B cell (primary cell): ENCODE measurements at regions not wholly inside any gene's neighbourhood (a gene's known extent, or its start where the extent isn't known, plus 50 kb on each side); places are given as distances from the start of the nearest gene placed in this dataset.

Source experiments
- ATAC-seq: fragments of 200-7000 bp; cut with Tn5 transposase; one replicate; pipeline ENCODE4 v1.10.0; 2021; ENCODE audit warnings: low read depth, mild to moderate bottlenecking, moderate number of reproducible peaks, moderate library complexity
- CTCF ChIA-PET: fragments of 350-600 bp; sonication (Branson Sonifier 250); formaldehyde crosslinking; loops from one replicate; lab custom pipeline; 2021; ENCODE audit warnings: antibody characterized with exemption, inconsistent platforms; lab: Charles Lee
- POLR2A ChIA-PET: fragments of 350-600 bp; sonication (Branson Sonifier 250); formaldehyde crosslinking; loops from one replicate; lab custom pipeline; 2021; ENCODE audit warnings: antibody characterized with exemption; lab: Charles Lee
- DNase-seq: peaks from one replicate; pipeline ENCODE4 v3.0.0; 2013
- H2AFZ ChIP-seq: 2 replicates; pipeline ENCODE4 v1.6.1; 2012; ENCODE audit warnings: mild to moderate bottlenecking, low read depth, low read length; ENCODE audit not compliant: insufficient read depth, poor library complexity, severe bottlenecking
- H3K27ac ChIP-seq, 2 donors: 1 replicate in 1 of 2; 2 replicates in 1 of 2; pipeline ENCODE4 v1.5.1; 2012 to 2013; ENCODE audit warnings: low read length in 2 of 2, mild to moderate bottlenecking in 2 of 2, moderate library complexity in 1 of 2
- H3K27me3 ChIP-seq, 4 experiments: fragments of 200-600 bp in 1 of 4; sonication (generic) in 1 of 4; replicated peaks in 1 of 4; 1 replicate in 2 of 4; 2 replicates in 2 of 4; pipeline versions ENCODE4 v1.6.1 to v1.7.0; 2013 to 2016; ENCODE audit warnings: low read length in 3 of 4, mild to moderate bottlenecking in 2 of 4, mixed read lengths in 1 of 4, moderate library complexity in 1 of 4; ENCODE audit not compliant: insufficient read depth in 4 of 4, control insufficient read depth in 3 of 4; ENCODE audit errors: control extremely low read depth in 1 of 4
- H3K36me3 ChIP-seq, 2 experiments: replicated peaks in 1 of 2; 1 replicate in 1 of 2; 2 replicates in 1 of 2; pipeline versions ENCODE4 v1.6.1 to v1.7.1; 2013; ENCODE audit warnings: low read length in 1 of 2; ENCODE audit not compliant: insufficient read depth in 2 of 2, control insufficient read depth in 1 of 2; ENCODE audit errors: control extremely low read depth in 1 of 2, extremely low read depth in 1 of 2
- H3K4me1 ChIP-seq, 2 donors: fragments of 200-600 bp in 1 of 2; sonication (generic) in 1 of 2; 1 replicate in 1 of 2; 2 replicates in 1 of 2; pipeline versions ENCODE4 v1.5.1 to v1.6.1; 2013 to 2017; ENCODE audit warnings: low read length in 2 of 2; ENCODE audit not compliant: control insufficient read depth in 2 of 2, insufficient read depth in 2 of 2
- H3K4me2 ChIP-seq: replicated peaks from 2 replicates; pipeline ENCODE3; 2012; ENCODE audit warnings: mild to moderate bottlenecking, low read depth, low read length; ENCODE audit not compliant: poor library complexity, severe bottlenecking
- H3K4me3 ChIP-seq, 5 experiments: fragments of 200-600 bp in 1 of 5; sonication (generic) in 1 of 5; 1 replicate in 3 of 5; 2 replicates in 2 of 5; pipeline versions ENCODE4 v1.5.1 to v1.7.0; 2011 to 2016; ENCODE audit warnings: low read length in 4 of 5, mild to moderate bottlenecking in 4 of 5, low read depth in 2 of 5, control low read depth in 1 of 5, moderate library complexity in 1 of 5; ENCODE audit not compliant: insufficient read depth in 1 of 5; ENCODE audit errors: control extremely low read depth in 1 of 5, extremely low read depth in 1 of 5
- H3K79me2 ChIP-seq: fragments of 200-600 bp; sonication (generic); one replicate; pipeline ENCODE4 v1.6.0; 2016; ENCODE audit warnings: low read length; ENCODE audit not compliant: control insufficient read depth, insufficient read depth
- H3K9ac ChIP-seq: fragments of 200-600 bp; sonication (generic); 2 replicates; pipeline ENCODE4 v1.6.1; 2017; ENCODE audit warnings: mild to moderate bottlenecking, low read length, moderate library complexity
- H3K9me3 ChIP-seq, 3 donors: one replicate each; pipeline versions ENCODE4 v1.6.1 to v1.7.1; 2013; ENCODE audit warnings: low read length in 2 of 3; ENCODE audit not compliant: control insufficient read depth in 2 of 3, insufficient read depth in 1 of 3; ENCODE audit errors: control extremely low read depth in 1 of 3
- H4K20me1 ChIP-seq: 2 replicates; pipeline ENCODE4 v1.6.0; 2012; ENCODE audit warnings: mild to moderate bottlenecking, low read length; ENCODE audit not compliant: insufficient read depth, control insufficient read depth, poor library complexity, severe bottlenecking
- H3K27ac Mint-ChIP-seq: one replicate; pipeline ENCODE4 v1.8.0; 2021; ENCODE audit warnings: mixed read lengths
- H3K27me3 Mint-ChIP-seq: one replicate; pipeline ENCODE4 v1.8.0; 2021; ENCODE audit warnings: mixed read lengths
- H3K4me1 Mint-ChIP-seq: one replicate; pipeline ENCODE4 v1.8.0; 2021; ENCODE audit warnings: mixed read lengths
- H3K4me3 Mint-ChIP-seq: one replicate; pipeline ENCODE4 v1.8.0; 2021; ENCODE audit warnings: mixed read lengths
- H3K9me3 Mint-ChIP-seq: one replicate; pipeline ENCODE4 v1.8.0; 2022; ENCODE audit warnings: mixed read lengths; ENCODE audit not compliant: insufficient read depth
- CTCF ChIP-seq: fragments of 200-600 bp; IDR thresholded peaks from one replicate; pipeline ENCODE4 v1.8.0; 2022; ENCODE audit warnings: antibody characterized with exemption, mild to moderate bottlenecking
- EZH2 ChIP-seq: IDR thresholded peaks from 2 replicates; pipeline ENCODE4 v1.6.1; 2012; ENCODE audit warnings: borderline replicate concordance, low read depth, mild to moderate bottlenecking, moderate library complexity, low read length; ENCODE audit not compliant: insufficient read depth, poor library complexity, severe bottlenecking
- WGBS: methylation state at CpG from one replicate; pipeline ENCODE4 v1.1.5; 2013; ENCODE audit warnings: missing lambda C conversion rate; ENCODE audit not compliant: insufficient coverage; 5-methylcytosine and 5-hydroxymethylcytosine counted together
- intact Hi-C: fragments of 100-400 bp; cut with micrococcal nuclease; formaldehyde crosslinking; loops from one replicate; pipeline ENCODE4 v1.10.0; 2022

GRCh38 chr14:51401272-51401671 is 161.2 kb downstream of the TMX1 start:
- Histone ChIP-seq H3K27me3 (no peaks in the 10 kb centered on the region), H3K4me1 (no peaks in the 10 kb centered on the region), H3K4me2 (no peak overlapping the region), H3K9ac (no peak overlapping the region), H3K79me2 (no peaks in the 10 kb centered on the region), H2AFZ (no peak overlapping the region), H3K27ac (no peak overlapping the region), H3K36me3 (no peaks in the 10 kb centered on the region), H3K4me3 (no peak overlapping the region), H4K20me1 (no peaks in the 10 kb centered on the region), H3K9me3 (no peaks in the 10 kb centered on the region)
- intact Hi-C loops, result no loop called here
- H3K27ac Mint-ChIP-seq, result no peak overlapping the region
- H3K4me3 Mint-ChIP-seq, result no peak overlapping the region
- H3K9me3 Mint-ChIP-seq, result no peaks in the 10 kb centered on the region
- ATAC-seq (no peak), DNase-seq (no peak)
- H3K4me1 Mint-ChIP-seq, result no peaks in the 10 kb centered on the region
- POLR2A ChIA-PET, result no interaction called here
- CTCF ChIA-PET, result no interaction called here
- H3K27me3 Mint-ChIP-seq, result peaks cover 18% of the 10 kb centered on the region
- WGBS, result 92% methylated on average over 1 of the region's 2 CpGs
- TF ChIP-seq CTCF (no peak), EZH2 (no peak)

- ChIA-PET POLR2A (no interaction called here), CTCF (no interaction called here)
- Histone ChIP-seq H3K27ac (no peak overlapping the region), H3K9ac (no peak overlapping the region), H3K4me1 (no peaks in the 10 kb centered on the region), H4K20me1 (no peaks in the 10 kb centered on the region), H3K4me3 (no peak overlapping the region), H3K27me3 (no peaks in the 10 kb centered on the region), H3K4me2 (no peak overlapping the region), H3K79me2 (no peaks in the 10 kb centered on the region), H2AFZ (no peak overlapping the region), H3K36me3 (no peaks in the 10 kb centered on the region), H3K9me3 (no peaks in the 10 kb centered on the region)
- intact Hi-C loops, result no loop called here
- H3K4me3 Mint-ChIP-seq, result no peak overlapping the region
- ATAC-seq, result no peak
- DNase-seq, result no peak
- no peaks in the 10 kb centered on the region for H3K9me3 Mint-ChIP-seq
- TF ChIP-seq EZH2 (no peak), CTCF (no peak)
- H3K27me3 Mint-ChIP-seq, result peaks cover 16% of the 10 kb centered on the region
- 67% methylated on average over 2 of the region's 2 CpGs for WGBS
- no peaks in the 10 kb centered on the region for H3K4me1 Mint-ChIP-seq
- no peak overlapping the region for H3K27ac Mint-ChIP-seq
Measured at GRCh38 chr14:51401756-51402155, 161.7 kb downstream of the TMX1 start.
